ENCODE measurements at regions not wholly inside any gene's neighbourhood (a gene's known extent, or its start where the extent isn't known, plus 50 kb on each side); places are given as distances from the start of the nearest gene placed in this dataset.

DNA sequence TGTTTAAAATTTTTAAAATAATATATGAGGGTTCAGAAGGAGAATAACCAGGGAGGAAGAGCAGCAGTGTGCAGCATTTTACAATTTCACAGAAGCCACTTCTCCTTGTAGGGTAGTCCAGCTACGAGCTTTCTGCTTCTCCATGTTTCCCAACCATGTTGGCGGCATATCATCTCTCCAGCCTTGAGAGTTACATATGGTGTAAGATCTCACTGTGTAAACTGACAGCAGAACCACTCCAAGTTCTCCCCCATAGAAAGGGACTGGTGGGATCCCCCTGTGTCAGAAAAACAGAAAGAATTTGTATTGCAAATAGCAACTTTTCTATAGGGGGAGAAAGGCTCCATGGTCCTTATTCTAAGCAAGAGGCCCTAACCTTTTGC lies 266.8 kb upstream of the ACVR2A start (continued):
- TF ChIP-seq, protein P1, sequence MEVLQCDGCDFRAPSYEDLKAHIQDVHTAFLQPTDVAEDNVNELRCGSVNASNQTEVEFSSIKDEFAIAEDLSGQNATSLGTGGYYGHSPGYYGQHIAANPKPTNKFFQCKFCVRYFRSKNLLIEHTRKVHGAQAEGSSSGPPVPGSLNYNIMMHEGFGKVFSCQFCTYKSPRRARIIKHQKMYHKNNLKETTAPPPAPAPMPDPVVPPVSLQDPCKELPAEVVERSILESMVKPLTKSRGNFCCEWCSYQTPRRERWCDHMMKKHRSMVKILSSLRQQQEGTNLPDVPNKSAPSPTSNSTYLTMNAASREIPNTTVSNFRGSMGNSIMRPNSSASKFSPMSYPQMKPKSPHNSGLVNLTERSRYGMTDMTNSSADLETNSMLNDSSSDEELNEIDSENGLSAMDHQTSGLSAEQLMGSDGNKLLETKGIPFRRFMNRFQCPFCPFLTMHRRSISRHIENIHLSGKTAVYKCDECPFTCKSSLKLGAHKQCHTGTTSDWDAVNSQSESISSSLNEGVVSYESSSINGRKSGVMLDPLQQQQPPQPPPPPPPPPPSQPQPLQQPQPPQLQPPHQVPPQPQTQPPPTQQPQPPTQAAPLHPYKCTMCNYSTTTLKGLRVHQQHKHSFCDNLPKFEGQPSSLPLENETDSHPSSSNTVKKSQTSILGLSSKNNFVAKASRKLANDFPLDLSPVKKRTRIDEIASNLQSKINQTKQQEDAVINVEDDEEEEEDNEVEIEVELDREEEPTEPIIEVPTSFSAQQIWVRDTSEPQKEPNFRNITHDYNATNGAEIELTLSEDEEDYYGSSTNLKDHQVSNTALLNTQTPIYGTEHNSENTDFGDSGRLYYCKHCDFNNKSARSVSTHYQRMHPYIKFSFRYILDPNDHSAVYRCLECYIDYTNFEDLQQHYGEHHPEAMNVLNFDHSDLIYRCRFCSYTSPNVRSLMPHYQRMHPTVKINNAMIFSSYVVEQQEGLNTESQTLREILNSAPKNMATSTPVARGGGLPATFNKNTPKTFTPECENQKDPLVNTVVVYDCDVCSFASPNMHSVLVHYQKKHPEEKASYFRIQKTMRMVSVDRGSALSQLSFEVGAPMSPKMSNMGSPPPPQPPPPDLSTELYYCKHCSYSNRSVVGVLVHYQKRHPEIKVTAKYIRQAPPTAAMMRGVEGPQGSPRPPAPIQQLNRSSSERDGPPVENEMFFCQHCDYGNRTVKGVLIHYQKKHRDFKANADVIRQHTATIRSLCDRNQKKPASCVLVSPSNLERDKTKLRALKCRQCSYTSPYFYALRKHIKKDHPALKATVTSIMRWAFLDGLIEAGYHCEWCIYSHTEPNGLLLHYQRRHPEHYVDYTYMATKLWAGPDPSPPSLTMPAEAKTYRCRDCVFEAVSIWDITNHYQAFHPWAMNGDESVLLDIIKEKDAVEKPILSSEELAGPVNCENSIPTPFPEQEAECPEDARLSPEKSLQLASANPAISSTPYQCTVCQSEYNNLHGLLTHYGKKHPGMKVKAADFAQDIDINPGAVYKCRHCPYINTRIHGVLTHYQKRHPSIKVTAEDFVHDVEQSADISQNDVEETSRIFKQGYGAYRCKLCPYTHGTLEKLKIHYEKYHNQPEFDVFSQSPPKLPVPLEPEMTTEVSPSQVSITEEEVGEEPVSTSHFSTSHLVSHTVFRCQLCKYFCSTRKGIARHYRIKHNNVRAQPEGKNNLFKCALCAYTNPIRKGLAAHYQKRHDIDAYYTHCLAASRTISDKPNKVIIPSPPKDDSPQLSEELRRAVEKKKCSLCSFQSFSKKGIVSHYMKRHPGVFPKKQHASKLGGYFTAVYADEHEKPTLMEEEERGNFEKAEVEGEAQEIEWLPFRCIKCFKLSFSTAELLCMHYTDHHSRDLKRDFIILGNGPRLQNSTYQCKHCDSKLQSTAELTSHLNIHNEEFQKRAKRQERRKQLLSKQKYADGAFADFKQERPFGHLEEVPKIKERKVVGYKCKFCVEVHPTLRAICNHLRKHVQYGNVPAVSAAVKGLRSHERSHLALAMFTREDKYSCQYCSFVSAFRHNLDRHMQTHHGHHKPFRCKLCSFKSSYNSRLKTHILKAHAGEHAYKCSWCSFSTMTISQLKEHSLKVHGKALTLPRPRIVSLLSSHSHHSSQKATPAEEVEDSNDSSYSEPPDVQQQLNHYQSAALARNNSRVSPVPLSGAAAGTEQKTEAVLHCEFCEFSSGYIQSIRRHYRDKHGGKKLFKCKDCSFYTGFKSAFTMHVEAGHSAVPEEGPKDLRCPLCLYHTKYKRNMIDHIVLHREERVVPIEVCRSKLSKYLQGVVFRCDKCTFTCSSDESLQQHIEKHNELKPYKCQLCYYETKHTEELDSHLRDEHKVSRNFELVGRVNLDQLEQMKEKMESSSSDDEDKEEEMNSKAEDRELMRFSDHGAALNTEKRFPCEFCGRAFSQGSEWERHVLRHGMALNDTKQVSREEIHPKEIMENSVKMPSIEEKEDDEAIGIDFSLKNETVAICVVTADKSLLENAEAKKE (CRISPR knock-in tag; IDR thresholded peaks at IDR 0.05), result no peak

DNA sequence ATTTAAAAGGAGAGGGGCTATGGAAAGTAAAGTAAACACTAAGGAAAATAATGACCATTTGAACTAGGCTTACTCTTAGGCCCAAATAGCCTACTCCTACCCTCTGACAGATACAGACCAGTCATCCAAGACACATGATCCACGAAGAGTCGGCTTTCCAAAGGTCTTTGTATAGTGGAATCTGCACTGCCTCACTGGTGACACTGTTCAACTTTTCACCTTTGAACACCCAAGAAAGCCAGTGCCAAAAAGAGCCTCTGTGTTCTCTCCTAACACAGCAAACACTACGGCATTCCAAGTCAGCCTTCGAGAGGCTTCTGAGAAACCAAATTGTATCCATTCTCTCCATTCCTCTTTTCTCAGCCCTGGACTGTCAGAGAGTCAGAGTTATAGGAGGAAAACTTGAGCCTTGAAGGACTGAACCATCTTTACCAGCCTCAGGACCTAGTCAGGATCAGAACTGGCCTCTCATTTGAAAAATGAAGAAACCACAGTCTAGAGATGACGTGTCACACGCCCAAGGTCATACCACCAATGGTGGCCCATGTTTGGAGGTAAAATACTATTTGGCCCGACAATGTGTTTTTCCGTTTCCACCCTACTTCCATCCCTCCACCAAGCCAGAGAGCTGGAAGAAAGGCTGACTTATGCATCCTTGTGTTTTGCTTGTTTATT lies 267.4 kb upstream of the ACVR2A start:
- Mint-ChIP-seq H3K36me3 (ENCODE audit: low read depth) (no peaks in the 10 kb centered on the region), H3K27ac (no peak overlapping the region), H3K4me3 (no peak overlapping the region), H3K27me3 (ENCODE audit: insufficient read depth, low read depth, poor library complexity) (no peaks in the 10 kb centered on the region), H3K4me1 (no peaks in the 10 kb centered on the region), H3K9me3 (0 out of 3 replicates have a peak, but pooled peaks cover 3% of the 10 kb centered on the region)
- no peaks in the 10 kb centered on the region for H3K79me2 ChIP-seq (replicated peaks; ENCODE audit: insufficient read depth)
- no peak for ATAC-seq
- H2AFZ ChIP-seq, result no peak overlapping the region
- H3K4me1 ChIP-seq (ENCODE audit: insufficient read depth), result no peaks in the 10 kb centered on the region
- H3K4me2 ChIP-seq, result no peak overlapping the region
- H3K27me3 ChIP-seq (ENCODE audit: insufficient read depth), result no peaks in the 10 kb centered on the region
- H3K27ac ChIP-seq (ENCODE audit: low read depth), result no peak overlapping the region
- no peaks in the 10 kb centered on the region for H4K20me1 ChIP-seq (replicated peaks; ENCODE audit: insufficient read depth)
- H3K36me3 ChIP-seq (ENCODE audit: insufficient read depth), result no peaks in the 10 kb centered on the region
- H3K9me2 ChIP-seq (ENCODE audit: insufficient read depth), result peaks cover 18% of the 10 kb centered on the region; the same call in 1 of the 2 replicates
- DNase-seq (ENCODE audit: low spot score), result no peak
- no peak overlapping the region for H3K4me3 ChIP-seq
- H3F3A ChIP-seq (replicated peaks; ENCODE audit: low read depth), result no peaks in the 10 kb centered on the region
- TF ChIP-seq, protein P2, sequence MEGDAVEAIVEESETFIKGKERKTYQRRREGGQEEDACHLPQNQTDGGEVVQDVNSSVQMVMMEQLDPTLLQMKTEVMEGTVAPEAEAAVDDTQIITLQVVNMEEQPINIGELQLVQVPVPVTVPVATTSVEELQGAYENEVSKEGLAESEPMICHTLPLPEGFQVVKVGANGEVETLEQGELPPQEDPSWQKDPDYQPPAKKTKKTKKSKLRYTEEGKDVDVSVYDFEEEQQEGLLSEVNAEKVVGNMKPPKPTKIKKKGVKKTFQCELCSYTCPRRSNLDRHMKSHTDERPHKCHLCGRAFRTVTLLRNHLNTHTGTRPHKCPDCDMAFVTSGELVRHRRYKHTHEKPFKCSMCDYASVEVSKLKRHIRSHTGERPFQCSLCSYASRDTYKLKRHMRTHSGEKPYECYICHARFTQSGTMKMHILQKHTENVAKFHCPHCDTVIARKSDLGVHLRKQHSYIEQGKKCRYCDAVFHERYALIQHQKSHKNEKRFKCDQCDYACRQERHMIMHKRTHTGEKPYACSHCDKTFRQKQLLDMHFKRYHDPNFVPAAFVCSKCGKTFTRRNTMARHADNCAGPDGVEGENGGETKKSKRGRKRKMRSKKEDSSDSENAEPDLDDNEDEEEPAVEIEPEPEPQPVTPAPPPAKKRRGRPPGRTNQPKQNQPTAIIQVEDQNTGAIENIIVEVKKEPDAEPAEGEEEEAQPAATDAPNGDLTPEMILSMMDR (conservative IDR thresholded peaks at IDR 0.05; ENCODE audit: low read depth in 2 of 2), result no peak
- TF ChIP-seq, protein P3, sequence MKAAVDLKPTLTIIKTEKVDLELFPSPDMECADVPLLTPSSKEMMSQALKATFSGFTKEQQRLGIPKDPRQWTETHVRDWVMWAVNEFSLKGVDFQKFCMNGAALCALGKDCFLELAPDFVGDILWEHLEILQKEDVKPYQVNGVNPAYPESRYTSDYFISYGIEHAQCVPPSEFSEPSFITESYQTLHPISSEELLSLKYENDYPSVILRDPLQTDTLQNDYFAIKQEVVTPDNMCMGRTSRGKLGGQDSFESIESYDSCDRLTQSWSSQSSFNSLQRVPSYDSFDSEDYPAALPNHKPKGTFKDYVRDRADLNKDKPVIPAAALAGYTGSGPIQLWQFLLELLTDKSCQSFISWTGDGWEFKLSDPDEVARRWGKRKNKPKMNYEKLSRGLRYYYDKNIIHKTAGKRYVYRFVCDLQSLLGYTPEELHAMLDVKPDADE (IDR thresholded peaks at IDR 0.05), result no peak
- TF ChIP-seq STAT1 (IDR thresholded peaks at IDR 0.05; ENCODE audit: unreplicated experiment) (no peak), JUNB (IDR thresholded peaks at IDR 0.05; ENCODE audit: unreplicated experiment) (no peak), NANOG (IDR thresholded peaks at IDR 0.05; ENCODE audit: borderline replicate concordance) (no peak), ZNF331 (CRISPR knock-in tag; IDR thresholded peaks at IDR 0.05; ENCODE audit: low read depth) (no peak), EZH2phosphoT487 (IDR thresholded peaks at IDR 0.05; ENCODE audit: unreplicated experiment) (no peak)

Measured in GM23338 (cell line).